Epithelial cell of prostate (primary cell): ENCODE measurements at regions not wholly inside any gene's neighbourhood (a gene's known extent, or its start where the extent isn't known, plus 50 kb on each side); places are given as distances from the start of the nearest gene placed in this dataset.

Experiments used
- DNase-seq: peaks from one replicate; pipeline ENCODE4 v3.0.0-alpha.2; 2011; ENCODE audit warnings: low read depth, low spot score
- H3K27ac ChIP-seq: fragments of 450-650 bp; 2 replicates; pipeline ENCODE4 v1.5.1; 2017; ENCODE audit warnings: mild to moderate bottlenecking

- DNase-seq: no peak
- no peak overlapping the region for H3K27ac ChIP-seq
Measured at GRCh38 chr2:12826781-12827180, 110.0 kb downstream of the TRIB2 start.

- DNase-seq: no peak
- H3K27ac ChIP-seq: no peak overlapping the region
Measured at GRCh38 chr2:12827721-12828120, 111.0 kb downstream of the TRIB2 start.

DNA sequence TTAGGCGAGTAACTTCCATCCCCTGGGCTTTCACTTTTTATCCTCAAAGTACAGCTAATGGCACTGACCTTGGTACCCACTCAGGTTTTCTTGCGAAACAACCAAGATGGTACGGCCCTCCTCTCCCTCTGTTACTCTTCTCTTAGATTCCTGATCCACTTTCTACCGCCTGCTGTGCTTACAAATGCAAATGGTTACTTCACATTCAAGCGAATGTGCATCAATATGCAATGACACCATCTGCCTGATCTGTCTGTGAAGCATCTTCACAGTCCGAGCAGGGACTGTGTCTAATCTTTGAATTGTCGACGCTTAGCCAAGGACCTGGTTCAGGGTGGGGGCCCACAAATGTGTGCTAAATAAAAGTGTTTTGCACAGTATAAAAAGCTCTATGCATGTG lies 112.2 kb downstream of the TRIB2 start:
- no peak overlapping the region for H3K27ac ChIP-seq
- no peak for DNase-seq

- DNase-seq: no peak
- H3K27ac ChIP-seq: no peak overlapping the region
Measured at GRCh38 chr2:12831016-12831415, 114.3 kb downstream of the TRIB2 start.

- no peak for DNase-seq
- no peak overlapping the region for H3K27ac ChIP-seq
Measured at GRCh38 chr2:12834239-12834638, 117.5 kb downstream of the TRIB2 start.

- H3K27ac ChIP-seq: no peak overlapping the region
- no peak for DNase-seq
Measured at GRCh38 chr2:12835733-12836132, 119.0 kb downstream of the TRIB2 start.

DNA sequence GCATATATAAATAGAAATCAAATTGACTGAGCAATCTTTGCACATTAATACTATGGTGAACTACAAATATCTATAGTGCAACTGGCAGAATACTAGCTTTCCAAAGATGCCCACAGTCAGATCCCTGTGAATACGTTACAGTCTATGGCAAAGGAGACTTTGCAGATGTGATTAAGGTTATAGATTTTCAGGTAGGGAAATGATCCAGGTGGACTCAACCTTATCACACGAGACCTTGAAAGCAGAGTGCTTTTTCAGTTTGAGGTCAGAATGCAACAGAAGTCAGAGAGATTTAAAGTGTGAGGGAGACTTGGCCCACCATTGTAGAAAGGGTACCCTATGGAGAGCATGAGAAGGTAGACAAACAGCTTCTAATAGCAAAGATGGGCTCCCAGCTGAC lies 122.6 kb downstream of the TRIB2 start:
- no peak overlapping the region for H3K27ac ChIP-seq
- DNase-seq: no peak

- DNase-seq: no peak
Measured at GRCh38 chr2:12841021-12841420, 124.3 kb downstream of the TRIB2 start.

GRCh38 chr2:12842917-12843316 lies 126.2 kb downstream of the TRIB2 start:
- no peak overlapping the region for H3K27ac ChIP-seq

More at GRCh38 chr2:12841021-12841420, 124.3 kb downstream of the TRIB2 start:
- H3K27ac ChIP-seq: no peak overlapping the region

DNA sequence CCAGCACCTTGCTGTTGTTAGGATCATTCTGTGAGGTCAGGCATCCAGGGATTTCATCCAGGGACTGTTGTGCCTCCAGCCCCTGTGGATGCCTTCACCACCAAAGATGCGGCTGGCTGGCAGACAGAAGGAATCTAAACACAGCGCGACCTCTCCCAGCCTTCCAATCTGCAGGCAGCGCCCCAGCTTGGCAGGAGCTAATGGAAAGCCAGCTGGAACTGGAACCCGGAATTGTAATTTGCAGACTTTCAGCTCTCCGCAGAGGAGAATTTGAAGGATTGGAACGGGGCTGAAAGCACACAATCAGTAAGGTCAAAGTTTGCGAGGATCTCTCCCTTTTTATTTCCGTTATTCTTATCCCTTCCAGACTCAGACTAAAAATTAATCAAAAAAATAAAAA lies 127.8 kb downstream of the TRIB2 start:
- no peak for DNase-seq
- no peak overlapping the region for H3K27ac ChIP-seq

More at GRCh38 chr2:12842917-12843316, 126.2 kb downstream of the TRIB2 start:
- no peak for DNase-seq

GRCh38 chr2:12847694-12848575 lies 131.2 kb downstream of the TRIB2 start:
- H3K27ac ChIP-seq: no peak overlapping the region
- no peak for DNase-seq

DNA sequence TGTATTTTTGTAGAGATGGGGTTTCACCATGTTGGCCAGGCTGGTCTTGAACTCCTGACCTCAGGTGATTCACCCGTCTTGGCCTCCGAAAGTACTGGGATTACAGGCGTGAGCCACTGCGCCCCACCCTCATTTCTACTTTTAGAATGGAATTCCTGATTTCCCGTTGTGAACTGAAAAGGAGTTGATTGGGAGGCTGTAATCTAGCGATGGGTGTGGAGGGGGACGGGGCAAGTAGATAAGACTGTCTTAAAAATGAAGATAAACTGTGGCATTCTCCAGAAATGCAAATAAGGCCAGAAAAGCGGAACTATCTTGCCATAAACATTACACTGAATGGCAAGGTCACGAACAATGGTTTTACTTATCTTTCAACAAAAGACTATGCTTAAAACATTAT lies 135.4 kb downstream of the TRIB2 start:
- H3K27ac ChIP-seq: no peak overlapping the region
- no peak for DNase-seq

DNA sequence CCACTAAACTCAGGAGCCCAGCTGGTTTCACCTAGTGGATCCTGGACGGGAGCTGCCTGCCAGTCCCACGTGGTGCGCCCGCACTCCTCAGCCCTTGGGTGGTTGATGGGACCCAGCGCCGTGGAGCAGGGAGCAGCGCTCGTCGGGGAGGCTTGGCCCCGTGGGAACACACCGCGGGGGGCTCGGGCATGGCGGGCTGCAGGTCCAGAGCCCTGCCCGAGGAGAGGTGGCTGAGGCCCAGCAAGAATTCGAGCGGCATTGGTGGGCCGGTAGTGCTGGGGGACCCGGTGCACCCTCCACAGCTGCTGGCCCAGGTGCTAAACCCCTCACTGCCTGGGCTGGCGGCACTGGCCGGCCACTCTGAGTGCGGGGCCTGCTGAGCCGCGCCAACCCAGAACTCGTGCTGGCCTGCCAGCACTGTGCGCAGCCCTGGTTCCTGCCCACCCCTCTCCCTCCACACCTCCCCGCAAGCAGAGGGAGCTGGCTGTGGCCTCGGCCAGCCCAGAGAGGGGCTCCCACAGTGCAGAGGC lies 137.3 kb downstream of the TRIB2 start:
- H3K27ac ChIP-seq: no peak overlapping the region
- no peak for DNase-seq

- DNase-seq: no peak
- no peak overlapping the region for H3K27ac ChIP-seq
Measured at GRCh38 chr2:12855508-12855907, 138.8 kb downstream of the TRIB2 start.

GRCh38 chr2:12856934-12857601 lies 140.3 kb downstream of the TRIB2 start:
- DNase-seq: no peak
- H3K27ac ChIP-seq: peak overlapping the region; percentile 68

DNA sequence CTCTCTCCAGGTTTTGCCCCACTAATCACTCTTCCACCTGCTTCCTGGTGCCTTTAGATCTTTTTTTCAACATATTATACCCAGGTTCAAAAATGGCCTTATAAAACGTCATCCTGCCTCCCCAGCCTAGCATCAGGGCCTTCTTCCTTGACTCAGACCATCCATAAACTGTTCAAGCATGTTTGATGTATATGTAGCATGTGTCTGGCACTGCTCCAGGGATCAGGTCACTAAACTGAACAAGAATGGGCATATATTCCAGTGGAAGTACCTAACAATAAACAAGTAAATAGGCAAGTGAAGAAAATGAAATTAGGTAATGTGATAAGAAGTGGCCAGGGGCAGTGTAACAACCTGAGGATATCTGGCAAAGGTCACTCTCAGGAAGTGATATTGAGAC lies 141.2 kb downstream of the TRIB2 start:
- peak overlapping the region; percentile 68 for H3K27ac ChIP-seq

GRCh38 chr2:12858786-12859185 lies 142.1 kb downstream of the TRIB2 start:
- DNase-seq: no peak
- peak overlapping the region; percentile 68 for H3K27ac ChIP-seq

More for the DNA sequence above, 141.2 kb downstream of the TRIB2 start:
- no peak for DNase-seq

DNA sequence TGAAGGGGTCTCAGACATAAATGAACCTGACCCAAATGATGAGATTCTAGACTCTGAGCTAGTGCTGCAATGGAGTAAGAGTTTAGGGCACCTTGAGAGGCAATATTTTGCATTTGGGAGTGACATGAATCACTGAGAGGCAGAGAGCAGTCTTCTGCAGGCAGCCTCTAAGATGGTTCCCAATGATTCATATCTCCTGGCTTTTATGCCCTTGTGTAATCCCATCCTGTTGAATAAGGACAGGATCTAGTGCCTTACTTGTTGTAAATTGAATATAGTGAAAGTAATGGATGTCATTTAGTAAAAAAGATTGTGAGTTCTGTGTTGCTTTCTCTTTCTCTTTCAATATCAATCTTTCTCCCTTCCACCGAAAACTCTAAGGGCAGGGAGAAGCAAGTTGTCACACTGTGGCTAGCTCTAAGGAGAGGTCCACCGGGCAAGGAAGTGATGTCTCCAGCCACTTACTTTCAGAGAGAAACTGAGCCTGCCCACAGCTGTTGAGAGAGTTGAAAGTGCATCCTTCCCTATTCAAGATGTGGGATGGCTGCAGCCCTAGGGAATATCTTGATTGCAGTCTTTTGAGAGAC lies 144.7 kb downstream of the TRIB2 start:
- DNase-seq: no peak
- no peak overlapping the region for H3K27ac ChIP-seq

DNA sequence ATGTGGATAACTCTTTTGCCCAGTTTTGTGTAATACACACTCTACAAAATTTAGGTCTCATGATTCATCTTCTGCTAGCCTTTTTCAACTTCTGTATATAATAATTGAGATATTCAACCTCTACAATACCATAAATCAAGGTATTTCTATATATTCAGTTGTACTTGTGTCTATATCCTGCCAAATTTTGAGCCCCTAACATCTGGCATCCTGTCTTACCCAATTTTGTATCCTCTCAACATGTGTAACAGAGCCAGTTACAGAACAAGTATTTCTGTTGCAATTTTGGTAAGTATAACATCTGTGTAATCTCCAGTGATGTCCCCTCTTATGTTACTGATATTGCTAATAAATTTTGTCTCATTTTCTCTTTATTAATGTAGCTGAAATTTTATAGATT lies 145.8 kb downstream of the TRIB2 start:
- no peak for DNase-seq
- H3K27ac ChIP-seq: no peak overlapping the region

GRCh38 chr2:12863937-12864336 lies 147.2 kb downstream of the TRIB2 start:
- H3K27ac ChIP-seq: no peak overlapping the region
- no peak for DNase-seq
